Posterior cingulate gyrus (tissue), 11 donors: ENCODE measurements at regions not wholly inside any gene's neighbourhood (a gene's known extent, or its start where the extent isn't known, plus 50 kb on each side); places are given as distances from the start of the nearest gene placed in this dataset.
A peak's percentile ranks its signal among the peaks of the same experiment; 100 is the strongest.

Experiments
- DNase-seq, 10 donors: peaks; one replicate each; pipeline versions ENCODE4 v3.0.0 to v3.0.0-alpha.2; 2020 to 2021; ENCODE audit warnings: mixed read lengths in 3 of 10
- intact Hi-C: fragments of 100-400 bp; cut with DNase I; formaldehyde crosslinking; loops from one replicate; pipeline ENCODE4 v1.15.1; 2023

DNA sequence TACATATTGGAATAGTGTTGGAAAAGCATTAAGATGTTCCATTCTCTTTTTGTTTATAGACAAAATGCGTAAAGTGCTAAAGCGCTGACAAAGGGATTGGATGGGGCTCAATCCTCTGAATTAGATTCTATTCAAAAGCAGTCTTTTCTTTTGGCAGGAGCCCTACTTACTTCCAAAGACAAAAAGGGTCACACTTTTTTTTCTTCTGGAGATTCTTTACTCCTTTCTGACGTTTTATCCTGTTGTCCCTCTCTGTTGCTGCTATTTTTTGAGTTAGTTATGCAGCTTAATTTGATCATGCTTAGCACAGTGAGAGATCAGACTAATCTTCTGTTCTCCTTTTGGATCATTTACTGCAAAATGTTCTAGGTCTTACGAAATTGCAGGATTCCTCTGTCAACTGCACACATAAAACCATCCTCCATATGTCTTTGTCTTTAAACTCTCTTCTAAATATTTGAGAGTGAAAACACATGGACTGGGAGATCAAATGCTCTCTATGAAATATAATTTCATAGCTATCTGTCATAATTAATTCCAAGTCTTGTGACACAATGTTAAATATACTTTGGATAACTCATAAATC lies 656.4 kb upstream of the ADGRL2 start:
- intact Hi-C loops: no loop called here
- DNase-seq: no peak

DNA sequence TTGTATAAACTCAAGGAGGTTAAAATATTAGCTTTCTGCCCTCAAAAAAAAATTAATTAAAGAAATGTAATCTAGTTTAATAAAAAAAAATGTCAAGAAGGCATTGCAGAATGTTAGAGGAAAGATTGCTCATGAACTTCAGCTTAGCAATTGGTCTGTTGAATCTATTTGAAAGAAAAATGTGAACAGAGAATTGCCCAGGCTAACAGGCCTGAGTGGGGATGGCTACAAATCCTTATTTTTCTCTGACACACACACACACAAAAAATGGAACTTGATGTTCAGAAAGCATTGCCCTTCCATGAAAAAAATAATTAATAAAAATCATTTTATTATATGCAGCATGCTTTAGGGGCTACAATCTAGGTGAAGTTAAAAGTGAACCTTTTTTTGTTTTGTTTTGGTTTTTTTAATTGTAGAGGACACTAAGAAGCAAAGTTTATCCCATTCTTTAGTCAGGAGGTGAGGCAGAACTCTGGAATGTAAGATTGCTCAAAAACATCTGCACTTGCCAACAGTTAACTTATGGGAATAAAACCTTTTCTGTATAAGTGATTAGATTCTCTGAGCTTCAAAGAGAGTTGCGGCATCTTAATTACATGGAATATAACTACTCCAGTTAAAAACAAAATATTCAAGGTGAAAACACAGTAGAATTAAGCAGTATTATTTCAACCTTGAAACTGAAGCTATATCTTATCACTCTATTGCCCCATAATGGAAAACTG lies 658.5 kb upstream of the ADGRL2 start:
- DNase-seq: no peak
- intact Hi-C loops: no loop called here

DNA sequence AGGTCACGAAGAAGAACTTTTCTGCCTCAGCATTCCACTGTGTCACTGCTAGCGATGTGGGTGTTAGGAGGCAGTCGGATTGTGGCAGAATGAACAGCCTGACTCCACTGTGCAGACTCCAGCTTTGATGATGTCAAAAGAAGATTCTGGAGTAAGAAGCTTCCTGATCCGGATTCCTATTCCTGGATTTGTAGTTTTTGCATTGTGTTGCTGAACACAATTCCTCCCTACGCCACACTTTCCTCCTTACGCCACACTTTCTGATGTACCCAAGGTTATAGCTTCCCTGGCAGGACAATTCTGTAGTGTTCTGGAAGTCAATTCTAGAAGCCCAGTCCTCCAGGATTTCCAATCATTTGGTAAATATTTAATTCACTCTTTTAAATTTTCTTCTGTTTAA lies 665.2 kb upstream of the ADGRL2 start:
- DNase-seq: no peak
- intact Hi-C loops: no loop called here

DNA sequence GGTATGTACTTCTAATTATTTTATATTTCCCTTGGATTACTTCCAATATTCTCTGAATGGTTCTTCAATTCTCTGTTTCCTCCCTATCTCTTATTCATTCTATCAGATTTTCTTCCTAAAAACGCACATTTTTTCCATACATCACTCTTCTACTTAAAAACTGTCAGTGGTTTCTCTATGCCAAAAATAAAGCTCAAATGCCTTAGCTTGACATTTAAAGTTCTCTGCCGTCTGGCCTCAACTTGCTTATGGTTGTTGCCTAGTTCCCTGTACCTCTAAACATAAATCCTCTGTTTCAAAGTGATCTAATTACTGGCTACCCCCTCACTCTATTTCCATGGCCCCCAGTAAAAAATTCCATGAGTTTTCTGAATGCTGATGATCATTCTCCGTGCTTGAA lies 671.0 kb upstream of the ADGRL2 start:
- DNase-seq: no peak
- intact Hi-C loops: no loop called here

DNA sequence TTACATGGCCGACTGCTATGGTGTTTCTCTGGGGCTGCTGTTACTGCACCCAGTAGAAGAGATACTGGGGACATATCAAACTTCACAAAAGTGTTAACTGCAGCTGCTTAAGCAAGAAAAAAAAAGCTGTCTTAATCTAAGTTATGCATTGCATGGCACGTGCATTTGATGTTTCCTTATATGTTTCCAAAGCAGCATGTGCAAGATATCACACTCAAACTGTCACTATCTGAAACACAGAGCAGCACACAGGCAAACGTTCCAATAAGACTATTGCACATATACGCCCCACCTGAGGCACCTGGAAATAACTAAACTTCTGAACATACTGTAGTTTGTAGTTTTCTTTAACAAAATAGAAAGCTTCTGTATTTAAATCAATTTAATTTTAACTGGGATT lies 671.4 kb upstream of the ADGRL2 start:
- intact Hi-C loops: no loop called here
- DNase-seq: no peak

DNA sequence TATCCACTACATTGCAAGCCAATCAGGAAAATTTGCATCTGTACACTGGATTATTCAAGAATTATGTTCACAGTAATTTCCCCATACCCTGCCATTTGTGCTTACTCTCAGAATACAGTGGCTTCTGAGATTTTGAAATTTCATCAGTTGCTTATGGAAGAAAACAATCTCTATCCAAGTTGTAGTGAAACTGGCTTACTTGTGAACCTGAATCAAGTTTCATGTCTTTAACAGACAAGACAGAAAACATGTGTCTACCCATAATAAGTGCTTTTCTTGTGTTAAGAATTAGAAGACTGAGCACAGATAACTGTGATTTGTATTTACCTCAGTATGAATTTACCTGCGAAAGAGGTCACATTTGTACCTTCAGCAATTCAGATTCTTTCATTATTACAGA lies 672.7 kb upstream of the ADGRL2 start:
- intact Hi-C loops: no loop called here
- DNase-seq: no peak

DNA sequence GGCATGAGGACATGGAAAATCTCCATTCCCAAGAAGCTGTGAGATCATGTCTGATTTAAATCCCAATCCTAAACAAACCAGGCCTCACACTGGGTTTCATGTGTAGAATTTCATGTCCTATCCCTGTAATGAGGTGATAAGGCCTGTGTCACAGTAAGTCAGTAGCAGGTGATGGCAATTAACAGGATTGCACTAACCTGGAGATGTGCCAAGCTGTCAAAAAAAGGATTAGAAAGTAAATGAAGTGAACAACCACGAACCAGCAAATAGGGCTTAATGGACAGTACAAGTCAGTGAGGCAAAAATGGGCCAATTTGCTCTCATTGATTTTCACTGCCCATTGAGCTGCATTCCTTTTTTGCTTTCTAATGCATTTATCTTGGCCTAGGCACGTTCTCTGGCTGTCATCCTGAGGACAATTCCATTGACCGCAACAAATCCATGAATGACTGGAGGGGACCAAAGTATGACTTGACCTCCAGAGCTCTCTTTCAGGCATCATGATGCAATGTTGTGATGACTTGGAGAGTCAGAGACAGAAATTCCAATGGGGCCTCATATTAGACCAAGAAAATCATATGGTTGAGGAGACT lies 673.6 kb upstream of the ADGRL2 start:
- DNase-seq: no peak
- intact Hi-C loops: no loop called here

DNA sequence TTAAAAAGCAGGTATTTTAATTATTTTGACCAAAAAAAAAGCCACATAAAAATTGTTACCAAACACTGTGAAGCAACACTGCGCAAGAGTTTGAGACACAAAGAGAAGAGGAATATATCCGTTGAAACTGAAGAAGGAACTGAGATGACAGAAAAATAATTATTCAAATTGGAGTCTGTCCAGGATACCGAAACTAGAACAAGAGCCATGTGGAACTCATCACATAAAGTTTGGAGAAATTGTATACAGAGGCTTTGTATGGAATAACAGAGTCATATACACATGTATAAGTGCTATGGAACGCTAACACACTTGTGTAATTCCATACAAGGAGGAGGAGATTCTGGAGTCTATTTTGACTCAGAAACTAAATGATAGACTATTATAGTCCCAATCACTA lies 675.1 kb upstream of the ADGRL2 start:
- DNase-seq: no peak
- intact Hi-C loops: no loop called here

DNA sequence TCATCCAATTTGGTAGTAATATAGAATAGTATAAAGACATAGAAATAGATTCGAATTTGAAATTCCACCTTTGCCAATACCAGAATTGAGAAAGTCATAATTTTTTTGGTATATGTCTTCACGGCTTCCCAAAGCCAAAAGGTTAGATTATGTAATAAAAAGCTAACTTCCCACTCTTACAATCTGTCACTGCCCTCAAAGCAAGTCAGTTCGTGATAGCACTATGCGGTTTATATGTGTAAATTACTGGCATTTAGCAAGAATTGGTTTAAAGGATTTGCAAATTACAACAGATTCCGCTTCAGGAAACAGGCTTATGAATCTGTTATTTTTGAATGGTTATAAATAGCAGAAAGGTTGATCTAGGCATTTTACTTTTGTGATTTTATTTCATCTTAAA lies 679.4 kb upstream of the ADGRL2 start:
- intact Hi-C loops: no loop called here
- DNase-seq: no peak

DNA sequence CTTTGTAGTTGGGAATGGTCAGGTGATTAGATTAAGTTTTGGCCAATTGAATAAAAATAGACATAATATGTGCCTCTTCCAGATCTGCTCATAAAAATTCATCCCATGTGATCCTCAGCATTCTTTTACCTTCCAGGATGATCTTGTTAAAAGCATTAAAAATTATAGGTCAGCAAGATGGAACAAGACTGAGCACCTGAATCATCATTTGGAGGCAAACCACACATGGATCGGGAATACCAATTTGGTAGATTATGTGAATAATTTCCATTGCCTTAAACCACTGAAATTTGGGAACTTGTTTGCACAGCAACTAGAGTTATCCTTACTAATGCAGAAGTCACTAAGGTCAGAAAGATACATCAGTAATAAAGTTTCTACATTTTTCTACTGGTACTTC lies 681.4 kb upstream of the ADGRL2 start:
- intact Hi-C loops: no loop called here

DNA sequence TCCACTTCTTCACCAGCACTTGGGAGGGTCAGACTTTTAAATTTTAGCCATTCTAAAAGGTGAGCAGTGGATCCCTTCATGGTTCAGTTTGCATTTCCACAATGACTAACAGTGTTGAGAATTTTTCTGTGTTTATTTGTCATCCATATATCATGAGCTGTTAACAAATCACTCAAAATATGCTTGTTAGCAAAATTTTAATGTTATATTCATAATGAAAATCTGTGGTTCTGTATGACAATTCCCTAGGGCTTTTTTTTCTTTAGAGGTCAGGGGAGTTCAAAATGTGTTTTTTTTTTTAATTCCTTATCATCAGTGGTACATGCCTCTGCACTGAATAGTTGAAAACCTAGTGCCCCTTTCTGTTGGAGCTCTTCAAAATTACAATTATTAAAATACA lies 682.2 kb upstream of the ADGRL2 start:
- no peak for DNase-seq
- intact Hi-C loops: no loop called here

More for the DNA sequence above, 681.4 kb upstream of the ADGRL2 start:
- no peak for DNase-seq

DNA sequence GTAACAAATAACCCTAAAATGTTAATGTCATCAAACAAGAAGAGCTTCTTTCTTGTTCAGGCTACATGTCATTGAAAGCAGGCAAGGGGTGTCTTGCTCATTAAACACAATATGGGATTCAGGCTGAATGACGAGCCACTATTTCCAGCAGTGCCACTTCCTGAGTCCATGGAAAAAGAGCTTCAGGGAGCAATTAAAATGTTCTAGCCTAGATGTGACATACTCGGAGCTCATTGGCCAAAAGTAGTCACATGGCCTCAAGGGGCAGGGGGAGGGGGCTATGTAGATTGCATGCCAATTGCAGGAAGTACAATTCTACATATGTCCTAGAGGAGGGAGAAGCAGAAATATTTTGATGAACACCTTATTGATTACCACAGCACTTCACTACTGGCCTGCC lies 685.3 kb upstream of the ADGRL2 start:
- intact Hi-C loops: no loop called here
- no peak for DNase-seq

DNA sequence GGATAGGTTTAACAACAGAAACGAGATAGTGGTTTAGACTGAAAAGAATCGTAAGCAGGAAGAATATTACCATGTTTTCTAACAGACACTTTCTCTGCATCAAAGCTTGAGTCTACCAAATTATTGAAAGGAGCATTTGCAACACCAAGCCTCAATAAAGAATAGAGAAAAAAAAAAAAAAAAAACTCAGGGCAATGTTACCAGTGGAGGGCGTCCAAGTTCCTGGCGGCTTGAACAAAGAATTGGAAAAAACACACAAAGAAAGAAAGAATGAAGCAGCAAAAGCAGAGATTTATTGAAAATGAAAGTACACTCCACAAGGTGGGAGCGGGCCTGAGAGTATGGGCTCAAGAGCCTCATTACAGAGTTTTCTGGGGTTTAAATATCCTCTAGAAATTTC lies 686.5 kb upstream of the ADGRL2 start:
- no peak for DNase-seq
- intact Hi-C loops: no loop called here

DNA sequence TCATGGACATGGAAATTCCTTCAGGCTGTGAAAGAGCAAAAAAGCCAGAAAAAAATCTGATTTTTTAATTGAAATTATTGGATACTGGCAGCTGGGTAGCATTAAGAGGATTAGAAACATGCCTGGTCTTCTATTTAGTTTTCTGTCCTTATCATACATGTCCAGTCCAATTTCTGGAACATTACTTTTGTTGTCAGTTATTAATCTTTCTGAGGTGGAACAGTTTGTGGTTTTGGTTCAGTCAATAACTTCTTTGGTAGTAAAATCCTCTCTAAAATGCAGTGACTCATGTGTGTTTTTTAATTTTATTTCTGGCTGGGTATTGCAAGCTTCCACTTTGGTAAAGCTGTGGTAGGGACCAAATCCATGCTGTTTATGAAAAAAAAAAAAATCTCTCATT lies 687.0 kb upstream of the ADGRL2 start:
- no peak for DNase-seq
- intact Hi-C loops: no loop called here

DNA sequence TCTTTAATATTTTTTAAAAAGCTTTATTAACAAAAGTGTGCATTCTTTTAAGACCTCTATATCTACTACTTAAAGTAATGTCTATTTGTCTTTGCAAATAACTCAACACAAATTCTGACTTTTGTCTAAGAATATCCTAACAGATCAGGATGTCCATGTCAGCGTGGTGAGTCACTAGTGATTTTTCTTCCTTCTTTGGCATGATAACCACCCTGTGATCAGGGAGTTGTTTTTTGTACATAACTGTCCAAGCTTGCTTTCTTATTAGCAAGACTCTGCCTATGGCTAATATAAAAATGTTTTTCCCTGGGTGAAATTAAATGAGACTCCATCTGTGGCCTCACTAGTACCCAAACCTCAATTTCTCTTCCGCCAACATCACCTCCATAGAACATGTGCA lies 688.9 kb upstream of the ADGRL2 start:
- intact Hi-C loops: no loop called here
- no peak for DNase-seq

DNA sequence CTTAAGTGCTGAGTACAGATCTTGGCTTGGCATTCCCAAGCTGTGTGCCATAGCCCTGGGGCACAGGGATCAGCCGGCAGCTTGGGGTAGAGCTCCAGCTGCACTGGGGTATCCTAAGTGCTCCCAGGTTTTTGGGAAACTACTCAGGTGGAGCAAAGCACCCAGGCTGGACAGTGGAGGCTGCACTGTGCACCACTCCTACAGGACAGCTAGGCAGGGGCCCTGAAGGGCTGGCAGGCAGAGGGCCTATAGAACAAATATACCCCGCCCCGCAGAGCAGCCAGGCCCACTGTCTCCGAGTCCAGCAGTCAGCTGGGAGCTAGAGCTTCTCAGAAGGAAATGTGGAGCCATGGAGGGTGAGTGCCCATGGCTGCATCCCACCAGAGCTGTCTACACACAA lies 691.7 kb upstream of the ADGRL2 start:
- intact Hi-C loops: no loop called here
- DNase-seq: peak in 2 of 10 donors; percentile 45 to 72

DNA sequence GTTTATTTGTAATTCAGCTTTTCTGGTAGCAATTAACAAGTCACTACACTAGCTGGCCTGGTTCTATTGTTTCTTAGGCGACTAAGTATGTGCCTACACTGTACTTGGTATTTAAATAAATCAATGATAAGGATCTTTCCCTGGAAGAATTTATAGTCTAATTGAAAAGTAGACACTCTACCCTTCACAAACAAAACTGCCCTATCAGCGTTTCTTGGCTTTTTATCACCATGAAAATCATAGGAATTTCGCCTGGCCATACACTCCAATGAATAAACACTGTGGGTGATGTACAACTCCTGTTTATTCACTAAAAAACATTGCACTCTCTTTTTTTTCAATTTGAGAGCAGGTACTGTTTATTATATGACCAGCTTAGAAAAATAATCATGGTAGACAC lies 702.9 kb upstream of the ADGRL2 start:
- DNase-seq: no peak

DNA sequence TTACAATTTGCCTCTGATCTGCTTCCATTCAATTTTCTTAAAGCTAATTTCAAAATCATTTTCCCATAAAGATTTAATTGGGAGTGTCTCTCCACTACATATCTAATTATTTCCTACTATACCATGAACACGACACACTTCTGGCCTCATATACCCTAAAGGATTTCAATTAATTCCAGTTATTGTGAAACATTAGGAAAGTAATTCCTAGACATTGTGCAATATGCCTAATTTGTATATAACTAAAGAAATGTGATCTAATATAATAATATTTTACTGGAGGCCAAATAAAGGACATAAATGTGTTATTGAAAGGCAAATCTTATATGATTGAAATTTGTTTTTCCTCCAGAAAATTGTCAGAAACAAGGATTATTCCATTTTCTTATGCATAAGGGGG lies 727.2 kb upstream of the ADGRL2 start:
- intact Hi-C loops: no loop called here

More for the DNA sequence above, 702.9 kb upstream of the ADGRL2 start:
- intact Hi-C loops: no loop called here

DNA sequence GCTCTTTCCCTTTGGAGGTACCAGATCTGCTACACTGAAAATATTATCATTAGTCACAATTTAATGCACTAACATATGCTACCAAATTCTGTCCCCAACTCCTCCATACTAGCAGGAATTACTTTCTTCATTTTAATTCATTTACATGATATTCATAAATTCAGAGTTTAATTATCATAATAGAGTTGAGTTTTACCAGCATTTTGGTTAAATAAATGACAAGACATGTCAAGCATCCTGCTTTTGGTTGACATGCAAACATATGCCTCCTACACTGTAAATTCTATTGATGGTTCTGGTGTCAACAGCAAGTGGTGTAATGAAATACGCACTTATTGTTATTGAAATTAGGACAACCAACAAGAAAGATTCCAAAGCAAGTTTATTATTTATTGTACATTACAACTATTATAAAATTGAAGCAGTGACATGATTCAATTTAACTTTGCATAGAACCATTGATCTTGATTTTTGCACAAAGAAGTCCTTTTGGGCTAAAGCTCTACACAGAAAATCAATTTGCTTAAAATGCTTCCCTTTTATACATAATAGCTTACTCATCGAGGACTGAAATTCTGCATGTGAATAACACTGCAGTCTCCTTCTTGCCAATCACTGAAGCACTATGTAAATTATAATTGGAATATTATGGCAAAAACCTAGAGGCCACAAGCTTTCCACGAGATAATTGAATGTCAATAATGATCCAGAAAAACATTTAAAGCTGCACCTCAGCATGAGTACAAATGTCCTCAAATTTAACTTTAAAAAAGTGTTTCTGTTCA lies 728.6 kb upstream of the ADGRL2 start:
- no peak for DNase-seq

More for the DNA sequence above, 727.2 kb upstream of the ADGRL2 start:
- no peak for DNase-seq

DNA sequence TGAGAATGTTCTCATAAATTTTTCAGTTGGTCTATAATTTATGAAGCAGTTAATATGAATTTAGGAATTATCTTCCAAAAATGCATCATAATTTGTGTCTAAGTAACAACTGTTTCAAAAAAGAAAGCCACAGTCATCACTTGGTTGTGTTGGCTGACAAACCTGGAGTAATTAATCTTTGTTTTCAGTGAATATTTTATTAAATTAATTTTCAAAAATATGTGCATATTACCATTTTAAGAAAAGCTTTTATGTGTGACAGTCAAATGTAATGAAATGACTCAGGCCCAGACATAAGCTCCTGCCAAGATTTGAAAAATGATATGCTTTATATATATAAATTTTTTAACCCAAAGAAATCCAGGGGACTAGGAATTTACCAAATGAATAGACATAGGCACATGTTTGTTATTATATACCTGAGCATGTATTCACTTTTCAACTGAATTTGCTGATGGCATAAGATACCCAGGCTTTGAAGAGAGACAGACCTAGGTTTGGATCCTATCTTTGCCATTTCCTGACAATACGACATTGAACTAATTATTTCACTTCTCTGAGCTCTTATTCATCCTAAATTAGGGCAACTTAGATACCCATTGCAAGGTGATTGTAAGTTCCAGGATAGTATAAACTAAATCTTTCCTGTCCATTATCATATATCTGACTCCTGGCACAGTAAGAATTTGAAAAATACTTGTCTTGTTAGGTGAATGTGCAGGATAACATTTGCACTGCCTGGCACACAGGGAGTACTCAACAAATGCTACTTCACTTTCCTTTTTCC lies 729.5 kb upstream of the ADGRL2 start:
- no peak for DNase-seq
- intact Hi-C loops: no loop called here

More for the DNA sequence above, 728.6 kb upstream of the ADGRL2 start:
- intact Hi-C loops: no loop called here

DNA sequence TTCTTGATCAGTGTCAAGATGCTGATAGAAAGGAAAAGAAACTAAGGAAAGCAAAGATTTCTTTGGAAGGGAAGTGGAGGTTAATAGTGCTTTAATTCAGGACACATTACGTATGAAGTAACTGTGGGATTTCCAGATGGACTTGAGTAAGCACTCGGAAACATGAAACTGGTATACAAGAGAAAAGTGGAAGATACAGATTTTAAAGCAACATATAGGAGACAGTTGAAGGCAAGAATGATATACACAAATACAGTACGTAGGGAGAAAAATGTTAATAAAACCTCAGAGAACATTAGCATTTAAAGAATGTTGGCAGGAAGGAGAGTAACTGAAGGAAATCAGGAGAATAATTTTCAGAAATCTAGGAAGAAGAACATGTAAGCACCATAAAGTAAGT lies 730.9 kb upstream of the ADGRL2 start:
- no peak for DNase-seq

More for the DNA sequence above, 730.9 kb upstream of the ADGRL2 start:
- intact Hi-C loops: no loop called here
